Astrocyte of the cerebellum (primary cell): ENCODE measurements at regions not wholly inside any gene's neighbourhood (a gene's known extent, or its start where the extent isn't known, plus 50 kb on each side); places are given as distances from the start of the nearest gene placed in this dataset.

Source experiments
- DNase-seq: peaks from one replicate; pipeline ENCODE4 v3.0.0-alpha.2; 2011; ENCODE audit warnings: low read depth
- H3K4me3 ChIP-seq: 2 replicates; pipeline ENCODE4 v1.5.1; 2011; ENCODE audit warnings: mild to moderate bottlenecking, low read depth, low read length, moderate library complexity
- CTCF ChIP-seq: IDR thresholded peaks from 2 replicates; pipeline ENCODE4 v1.5.1; 2012; ENCODE audit warnings: low read length, low read depth, moderate library complexity, mild to moderate bottlenecking; ENCODE audit errors: missing control alignments
- in situ Hi-C: cut with HindIII; loops from 2 replicates; pipeline ENCODE4 v1.10.0; 2017; ENCODE audit warnings: low sequenced_read_pairs

DNA sequence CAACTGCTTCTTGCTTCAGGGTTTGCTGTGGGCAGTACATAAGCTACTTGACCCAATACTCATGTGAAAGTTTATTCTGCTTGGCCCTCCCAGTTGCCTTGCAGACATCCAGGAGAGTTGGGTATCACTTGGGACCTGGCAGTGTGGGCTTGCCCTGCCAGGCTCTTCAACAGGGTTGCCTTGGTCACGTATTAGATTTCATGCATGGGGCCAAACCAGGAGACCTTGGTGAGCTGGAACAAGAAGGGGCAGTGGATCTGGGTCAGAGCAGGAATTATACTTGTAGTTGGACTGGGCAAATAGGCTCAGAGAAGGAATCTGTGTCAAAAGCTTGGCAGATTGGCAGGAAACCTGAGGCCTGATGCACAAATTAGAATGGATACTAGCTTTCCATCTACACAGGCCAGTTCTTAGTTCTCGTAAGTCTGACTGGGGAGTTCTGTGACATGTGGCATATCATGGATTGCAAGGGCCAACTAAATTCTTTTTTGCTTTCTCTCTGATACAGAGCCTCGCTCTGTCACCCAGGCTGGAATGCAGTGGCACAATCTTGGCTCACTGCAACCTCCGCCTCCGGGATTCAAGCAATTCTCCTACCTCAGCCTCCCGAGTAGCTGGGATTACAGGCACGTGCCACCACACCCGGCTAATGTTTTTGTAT lies 192.6 kb upstream of the SERP2 start:
- in situ Hi-C loops = no loop called here
- no peak overlapping the region for H3K4me3 ChIP-seq
- DNase-seq = no peak
- TF ChIP-seq CTCF = no peak

DNA sequence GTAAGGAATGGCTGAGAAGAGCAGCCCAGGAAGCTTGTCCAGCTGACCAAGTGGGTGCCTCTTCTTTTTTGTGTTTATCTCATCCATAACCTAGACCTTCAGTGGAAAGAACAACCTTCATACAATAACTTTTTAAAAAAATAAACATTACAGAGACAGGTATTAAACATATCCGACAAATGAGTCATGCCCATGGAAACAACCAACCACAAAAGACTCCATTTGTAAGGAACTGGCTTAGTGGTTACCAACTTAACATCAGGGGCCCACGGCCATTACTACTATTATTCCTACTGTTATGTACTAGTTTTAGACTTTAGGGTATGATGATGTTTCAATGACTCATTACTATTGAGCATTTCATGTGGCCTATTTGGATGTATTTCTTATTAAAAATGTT lies 191.7 kb upstream of the SERP2 start:
- no peak overlapping the region for H3K4me3 ChIP-seq
- no peak for DNase-seq
- in situ Hi-C loops = no loop called here
- no peak for TF ChIP-seq CTCF

- in situ Hi-C loops = no loop called here
- TF ChIP-seq CTCF = no peak
- no peak overlapping the region for H3K4me3 ChIP-seq
- no peak for DNase-seq
These were observed 188.9 kb upstream of the SERP2 start for GRCh38 chr13:44184740-44185139.

DNA sequence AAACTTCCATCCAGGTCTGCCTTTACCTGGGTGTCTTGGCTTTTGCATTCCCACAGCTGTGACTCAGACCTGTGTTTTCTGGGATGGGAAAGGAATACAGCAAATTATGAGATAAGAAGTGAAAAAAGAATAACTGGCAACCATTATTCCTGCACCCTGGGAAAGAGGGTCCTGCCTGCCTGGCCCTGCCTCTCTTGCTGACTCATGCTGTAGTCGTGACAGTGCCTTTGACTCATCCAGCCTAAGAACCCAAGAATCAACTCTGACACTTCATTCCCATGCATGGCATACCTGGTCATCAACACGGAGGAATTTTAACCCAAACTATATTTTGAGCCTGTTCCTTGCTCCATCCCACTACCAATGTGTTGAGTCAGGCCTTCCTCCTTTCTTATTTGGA lies 185.4 kb upstream of the SERP2 start:
- no peak for TF ChIP-seq CTCF
- DNase-seq = no peak
- in situ Hi-C loops = no loop called here
- no peak overlapping the region for H3K4me3 ChIP-seq

DNA sequence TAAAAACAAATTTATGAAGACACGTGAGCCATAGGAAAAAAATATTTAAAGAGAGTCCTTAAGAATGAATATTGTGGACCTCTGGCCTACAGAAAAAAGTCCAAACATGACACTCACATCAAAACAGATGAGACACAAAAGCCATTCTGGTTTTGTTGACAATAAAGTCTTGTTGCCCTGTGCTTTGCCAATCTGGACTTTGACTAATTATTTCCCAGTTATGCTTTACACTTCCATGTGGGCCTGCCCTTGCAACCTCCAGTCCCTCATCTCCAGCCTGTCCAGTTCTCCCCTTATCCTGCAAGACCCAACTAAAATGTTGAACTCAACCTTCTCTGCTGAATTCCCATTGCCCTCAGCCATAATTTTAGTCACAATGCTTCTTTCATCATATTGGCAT lies 184.5 kb upstream of the SERP2 start:
- no peak overlapping the region for H3K4me3 ChIP-seq
- no peak for TF ChIP-seq CTCF
- in situ Hi-C loops = no loop called here
- no peak for DNase-seq

DNA sequence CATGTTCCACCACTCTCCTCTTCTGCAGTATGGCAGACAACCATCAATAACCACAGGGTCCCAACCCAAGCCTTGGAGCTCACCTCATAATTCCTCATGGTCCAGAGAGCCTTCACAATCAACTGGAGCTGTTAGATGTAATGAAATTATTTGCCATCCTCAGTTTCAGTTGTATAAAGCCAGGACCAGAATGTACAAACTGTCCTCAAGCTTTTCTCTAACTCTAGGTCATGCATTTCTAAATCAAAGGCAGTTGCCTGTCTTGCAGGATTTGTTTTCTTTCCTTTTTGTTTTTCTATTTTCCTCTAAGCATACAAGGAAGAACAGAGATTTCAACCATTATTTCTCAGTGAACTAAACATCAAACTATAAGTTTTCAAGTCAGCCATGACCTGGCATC lies 182.5 kb upstream of the SERP2 start:
- H3K4me3 ChIP-seq = no peak overlapping the region
- in situ Hi-C loops = no loop called here
- no peak for TF ChIP-seq CTCF
- no peak for DNase-seq

DNA sequence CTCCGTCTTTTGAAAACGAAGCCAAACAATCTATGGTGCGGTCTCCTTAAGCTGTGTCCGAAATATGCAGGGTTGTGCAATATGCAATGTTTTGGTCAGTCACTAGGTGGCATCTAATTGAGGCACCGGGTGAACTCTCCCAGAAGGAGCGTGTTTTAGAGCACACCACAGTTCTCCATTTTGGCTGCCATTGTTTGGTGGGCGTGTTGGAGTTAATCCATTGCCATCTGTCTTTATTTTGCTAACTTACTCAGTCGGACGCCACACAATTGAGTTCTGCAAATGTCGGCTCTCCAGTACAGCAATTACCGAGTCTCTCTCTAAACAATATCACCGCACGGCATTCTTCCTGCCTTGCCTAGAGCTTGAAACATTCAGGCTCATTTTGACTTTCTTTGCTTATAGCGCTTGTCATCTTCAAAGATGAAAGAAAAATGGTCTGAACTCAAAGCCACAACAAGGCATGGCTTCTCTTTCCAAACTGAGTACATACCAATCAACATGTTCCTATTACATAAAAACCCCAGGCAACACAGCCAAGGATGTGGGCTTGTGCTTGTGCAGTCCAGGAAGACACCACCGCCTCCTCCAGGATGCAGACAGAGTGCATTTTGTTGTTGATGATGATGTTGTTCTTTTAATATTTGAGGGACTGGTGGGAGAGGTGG lies 182.0 kb upstream of the SERP2 start:
- in situ Hi-C loops = no loop called here
- DNase-seq = peak; percentile 59
- H3K4me3 ChIP-seq = no peak overlapping the region
- peak; percentile 70 for TF ChIP-seq CTCF
